ENCODE measurements at regions not wholly inside any gene's neighbourhood (a gene's known extent, or its start where the extent isn't known, plus 50 kb on each side); places are given as distances from the start of the nearest gene placed in this dataset.

- no peaks in the 10 kb centered on the region for H3K9me3 ChIP-seq
- intact Hi-C loops (cut with DNase I) = no loop called here
- no peak overlapping the region for H3K27ac ChIP-seq
- H3K4me1 ChIP-seq (ENCODE audit: insufficient read depth) = peaks cover 1% of the 10 kb centered on the region
- no peak overlapping the region for H3K4me3 ChIP-seq
- H3K36me3 ChIP-seq = no peaks in the 10 kb centered on the region
- no peak for DNase-seq
- no peaks in the 10 kb centered on the region for H3K27me3 ChIP-seq
- 74 to 81% (median 80%) methylated on average over 1 of the region's 1 CpG for WGBS, 3 donors
- TF ChIP-seq EP300 (IDR thresholded peaks at IDR 0.05) (no peak), CTCF (IDR thresholded peaks at IDR 0.05) (no peak), POLR2A (IDR thresholded peaks at IDR 0.05) (no peak)
Observed at GRCh38 chr14:84804895-84805294, 725.0 kb upstream of the FLRT2 start.

- Histone ChIP-seq H3K27ac (no peak overlapping the region), H3K27me3 (no peaks in the 10 kb centered on the region), H3K9me3 (no peaks in the 10 kb centered on the region), H3K4me3 (no peak overlapping the region), H3K36me3 (no peaks in the 10 kb centered on the region), H3K4me1 (ENCODE audit: insufficient read depth) (peaks cover 1% of the 10 kb centered on the region)
- intact Hi-C loops (cut with DNase I) = no loop called here
- TF ChIP-seq CTCF (IDR thresholded peaks at IDR 0.05) = no peak
- no peak for TF ChIP-seq POLR2A (IDR thresholded peaks at IDR 0.05)
- no peak for TF ChIP-seq EP300 (IDR thresholded peaks at IDR 0.05)
- DNase-seq = no peak
Observed at GRCh38 chr14:84806181-84806580, 723.8 kb upstream of the FLRT2 start.

- no peak overlapping the region for H3K4me3 ChIP-seq
- H3K36me3 ChIP-seq = no peaks in the 10 kb centered on the region
- TF ChIP-seq POLR2A (IDR thresholded peaks at IDR 0.05) = no peak
- no peak for TF ChIP-seq CTCF (IDR thresholded peaks at IDR 0.05)
- no peak for TF ChIP-seq EP300 (IDR thresholded peaks at IDR 0.05)
- WGBS, 3 donors = 29 to 52% (median 41%) methylated on average over 4 of the region's 4 CpGs
- H3K27me3 ChIP-seq = no peaks in the 10 kb centered on the region
- H3K9me3 ChIP-seq = no peaks in the 10 kb centered on the region
- H3K27ac ChIP-seq = no peak overlapping the region
- peaks cover 1% of the 10 kb centered on the region for H3K4me1 ChIP-seq (ENCODE audit: insufficient read depth)
- no peak for DNase-seq
- intact Hi-C loops (cut with DNase I) = no loop called here
Observed at GRCh38 chr14:84806622-84807021, 723.3 kb upstream of the FLRT2 start.

GRCh38 chr14:84807673-84808072 is 722.3 kb upstream of the FLRT2 start:
- Histone ChIP-seq H3K4me1 (ENCODE audit: insufficient read depth) (peaks cover 1% of the 10 kb centered on the region), H3K27me3 (no peaks in the 10 kb centered on the region), H3K36me3 (no peaks in the 10 kb centered on the region), H3K9me3 (no peaks in the 10 kb centered on the region), H3K27ac (no peak overlapping the region), H3K4me3 (no peak overlapping the region)
- intact Hi-C loops (cut with DNase I) = no loop called here
- no peak for DNase-seq
- TF ChIP-seq EP300 (IDR thresholded peaks at IDR 0.05) (no peak), POLR2A (IDR thresholded peaks at IDR 0.05) (no peak), CTCF (IDR thresholded peaks at IDR 0.05) (no peak)
- 53 to 72% (median 70%) methylated on average over 3 of the region's 3 CpGs for WGBS, 3 donors

GRCh38 chr14:84809158-84809557 is 720.8 kb upstream of the FLRT2 start:
- DNase-seq = no peak
- Histone ChIP-seq H3K27me3 (no peaks in the 10 kb centered on the region), H3K27ac (no peak overlapping the region), H3K9me3 (no peaks in the 10 kb centered on the region), H3K4me1 (ENCODE audit: insufficient read depth) (peaks cover 1% of the 10 kb centered on the region), H3K36me3 (no peaks in the 10 kb centered on the region), H3K4me3 (no peak overlapping the region)
- 23 to 25% (median 23%) methylated on average over 2 of the region's 2 CpGs for WGBS, 3 donors
- TF ChIP-seq EP300 (IDR thresholded peaks at IDR 0.05) (no peak), CTCF (IDR thresholded peaks at IDR 0.05) (no peak), POLR2A (IDR thresholded peaks at IDR 0.05) (no peak)
- intact Hi-C loops (cut with DNase I) = no loop called here

Data from ovary (tissue), 7 donors.